ENCODE measurements at regions not wholly inside any gene's neighbourhood (a gene's known extent, or its start where the extent isn't known, plus 50 kb on each side); places are given as distances from the start of the nearest gene placed in this dataset.

- no peak overlapping the region for H3K4me3 ChIP-seq (ENCODE audit: low read length)
- H3K9ac ChIP-seq (ENCODE audit: low read length), result no peak overlapping the region
- H3K9me3 ChIP-seq (ENCODE audit: control insufficient read depth, low read length), result peaks cover 10% of the 10 kb centered on the region
- H3K36me3 ChIP-seq (ENCODE audit: control insufficient read depth, insufficient read depth, low read length, severe bottlenecking), result no peaks in the 10 kb centered on the region
- peaks cover 43% of the 10 kb centered on the region for H3K27me3 ChIP-seq (replicated peaks; ENCODE audit: control insufficient read depth, insufficient read depth, low read length)
- no peak for DNase-seq (ENCODE audit: low read depth)
- H3K4me1 ChIP-seq (ENCODE audit: control insufficient read depth, insufficient read depth, low read length), result no peaks in the 10 kb centered on the region
These were observed 149.2 kb upstream of the RAI2 start for GRCh38 chrX:18010253-18010652.

- no peak overlapping the region for H3K4me3 ChIP-seq (ENCODE audit: low read length)
- DNase-seq (ENCODE audit: low read depth), result no peak
- no peaks in the 10 kb centered on the region for H3K4me1 ChIP-seq (ENCODE audit: control insufficient read depth, insufficient read depth, low read length)
- H3K27me3 ChIP-seq (replicated peaks; ENCODE audit: control insufficient read depth, insufficient read depth, low read length), result peaks cover 50% of the 10 kb centered on the region
- no peaks in the 10 kb centered on the region for H3K9me3 ChIP-seq (ENCODE audit: control insufficient read depth, low read length)
- H3K9ac ChIP-seq (ENCODE audit: low read length), result no peak overlapping the region
- H3K36me3 ChIP-seq (ENCODE audit: control insufficient read depth, insufficient read depth, low read length, severe bottlenecking), result no peaks in the 10 kb centered on the region
These were observed 142.8 kb upstream of the RAI2 start for GRCh38 chrX:18003876-18004275.

GRCh38 chrX:18002791-18003190, 141.7 kb upstream of the RAI2 start:
- Histone ChIP-seq H3K9me3 (ENCODE audit: control insufficient read depth, low read length) (no peaks in the 10 kb centered on the region), H3K27me3 (replicated peaks; ENCODE audit: control insufficient read depth, insufficient read depth, low read length) (peaks cover 44% of the 10 kb centered on the region), H3K36me3 (ENCODE audit: control insufficient read depth, insufficient read depth, low read length, severe bottlenecking) (no peaks in the 10 kb centered on the region), H3K9ac (ENCODE audit: low read length) (no peak overlapping the region), H3K4me3 (ENCODE audit: low read length) (no peak overlapping the region), H3K4me1 (ENCODE audit: control insufficient read depth, insufficient read depth, low read length) (no peaks in the 10 kb centered on the region)
- DNase-seq (ENCODE audit: low read depth), result no peak

- Histone ChIP-seq H3K4me3 (ENCODE audit: low read length) (no peak overlapping the region), H3K27me3 (replicated peaks; ENCODE audit: control insufficient read depth, insufficient read depth, low read length) (peaks cover 34% of the 10 kb centered on the region), H3K9ac (ENCODE audit: low read length) (no peak overlapping the region), H3K9me3 (ENCODE audit: control insufficient read depth, low read length) (no peaks in the 10 kb centered on the region), H3K4me1 (ENCODE audit: control insufficient read depth, insufficient read depth, low read length) (no peaks in the 10 kb centered on the region), H3K36me3 (ENCODE audit: control insufficient read depth, insufficient read depth, low read length, severe bottlenecking) (no peaks in the 10 kb centered on the region)
- no peak for DNase-seq (ENCODE audit: low read depth)
These were observed 133.3 kb upstream of the RAI2 start for GRCh38 chrX:17994429-17994828.

- Histone ChIP-seq H3K9ac (ENCODE audit: low read length) (no peak overlapping the region), H3K27me3 (replicated peaks; ENCODE audit: control insufficient read depth, insufficient read depth, low read length) (peaks cover 40% of the 10 kb centered on the region), H3K4me3 (ENCODE audit: low read length) (no peak overlapping the region), H3K36me3 (ENCODE audit: control insufficient read depth, insufficient read depth, low read length, severe bottlenecking) (no peaks in the 10 kb centered on the region), H3K4me1 (ENCODE audit: control insufficient read depth, insufficient read depth, low read length) (no peaks in the 10 kb centered on the region), H3K9me3 (ENCODE audit: control insufficient read depth, low read length) (no peaks in the 10 kb centered on the region)
- no peak for DNase-seq (ENCODE audit: low read depth)
These were observed 132.0 kb upstream of the RAI2 start for GRCh38 chrX:17993062-17993461.

- DNase-seq (ENCODE audit: low read depth), result no peak
- no peaks in the 10 kb centered on the region for H3K9me3 ChIP-seq (ENCODE audit: control insufficient read depth, low read length)
- H3K36me3 ChIP-seq (ENCODE audit: control insufficient read depth, insufficient read depth, low read length, severe bottlenecking), result no peaks in the 10 kb centered on the region
- no peak overlapping the region for H3K9ac ChIP-seq (ENCODE audit: low read length)
- no peak overlapping the region for H3K4me3 ChIP-seq (ENCODE audit: low read length)
- peaks cover 52% of the 10 kb centered on the region for H3K27me3 ChIP-seq (replicated peaks; ENCODE audit: control insufficient read depth, insufficient read depth, low read length)
- H3K4me1 ChIP-seq (ENCODE audit: control insufficient read depth, insufficient read depth, low read length), result no peaks in the 10 kb centered on the region
These were observed 129.4 kb upstream of the RAI2 start for GRCh38 chrX:17990532-17990931.

- Histone ChIP-seq H3K4me3 (ENCODE audit: low read length) (no peak overlapping the region), H3K9ac (ENCODE audit: low read length) (no peak overlapping the region), H3K9me3 (ENCODE audit: control insufficient read depth, low read length) (peaks cover 6% of the 10 kb centered on the region), H3K4me1 (ENCODE audit: control insufficient read depth, insufficient read depth, low read length) (no peaks in the 10 kb centered on the region), H3K36me3 (ENCODE audit: control insufficient read depth, insufficient read depth, low read length, severe bottlenecking) (no peaks in the 10 kb centered on the region), H3K27me3 (replicated peaks; ENCODE audit: control insufficient read depth, insufficient read depth, low read length) (peaks cover 41% of the 10 kb centered on the region)
- DNase-seq (ENCODE audit: low read depth), result no peak
These were observed 126.7 kb upstream of the RAI2 start for GRCh38 chrX:17987783-17988182.

- DNase-seq (ENCODE audit: low read depth), result no peak
- Histone ChIP-seq H3K27me3 (replicated peaks; ENCODE audit: control insufficient read depth, insufficient read depth, low read length) (peaks cover 46% of the 10 kb centered on the region), H3K9me3 (ENCODE audit: control insufficient read depth, low read length) (peaks cover 13% of the 10 kb centered on the region), H3K9ac (ENCODE audit: low read length) (no peak overlapping the region), H3K4me3 (ENCODE audit: low read length) (no peak overlapping the region), H3K4me1 (ENCODE audit: control insufficient read depth, insufficient read depth, low read length) (no peaks in the 10 kb centered on the region), H3K36me3 (ENCODE audit: control insufficient read depth, insufficient read depth, low read length, severe bottlenecking) (no peaks in the 10 kb centered on the region)
These were observed 125.9 kb upstream of the RAI2 start for GRCh38 chrX:17986977-17987376.

- no peak for DNase-seq (ENCODE audit: low read depth)
- Histone ChIP-seq H3K4me3 (ENCODE audit: low read length) (no peak overlapping the region), H3K4me1 (ENCODE audit: control insufficient read depth, insufficient read depth, low read length) (no peaks in the 10 kb centered on the region), H3K9me3 (ENCODE audit: control insufficient read depth, low read length) (peaks cover 18% of the 10 kb centered on the region), H3K9ac (ENCODE audit: low read length) (no peak overlapping the region), H3K36me3 (ENCODE audit: control insufficient read depth, insufficient read depth, low read length, severe bottlenecking) (no peaks in the 10 kb centered on the region), H3K27me3 (replicated peaks; ENCODE audit: control insufficient read depth, insufficient read depth, low read length) (peaks cover 44% of the 10 kb centered on the region)
These were observed 125.3 kb upstream of the RAI2 start for GRCh38 chrX:17986440-17986839.

GRCh38 chrX:17984415-17984814, 123.3 kb upstream of the RAI2 start:
- peaks cover 20% of the 10 kb centered on the region for H3K9me3 ChIP-seq (ENCODE audit: control insufficient read depth, low read length)
- no peaks in the 10 kb centered on the region for H3K36me3 ChIP-seq (ENCODE audit: control insufficient read depth, insufficient read depth, low read length, severe bottlenecking)
- peaks cover 36% of the 10 kb centered on the region for H3K27me3 ChIP-seq (replicated peaks; ENCODE audit: control insufficient read depth, insufficient read depth, low read length)
- no peak overlapping the region for H3K4me3 ChIP-seq (ENCODE audit: low read length)
- H3K9ac ChIP-seq (ENCODE audit: low read length), result no peak overlapping the region
- no peak for DNase-seq (ENCODE audit: low read depth)
- H3K4me1 ChIP-seq (ENCODE audit: control insufficient read depth, insufficient read depth, low read length), result no peaks in the 10 kb centered on the region

- DNase-seq (ENCODE audit: low read depth), result no peak
- H3K36me3 ChIP-seq (ENCODE audit: control insufficient read depth, insufficient read depth, low read length, severe bottlenecking), result no peaks in the 10 kb centered on the region
- peaks cover 33% of the 10 kb centered on the region for H3K27me3 ChIP-seq (replicated peaks; ENCODE audit: control insufficient read depth, insufficient read depth, low read length)
- H3K9me3 ChIP-seq (ENCODE audit: control insufficient read depth, low read length), result peaks cover 20% of the 10 kb centered on the region
- no peak overlapping the region for H3K4me3 ChIP-seq (ENCODE audit: low read length)
- H3K9ac ChIP-seq (ENCODE audit: low read length), result no peak overlapping the region
- no peaks in the 10 kb centered on the region for H3K4me1 ChIP-seq (ENCODE audit: control insufficient read depth, insufficient read depth, low read length)
These were observed 122.3 kb upstream of the RAI2 start for GRCh38 chrX:17983389-17983788.

GRCh38 chrX:17977696-17978095, 116.6 kb upstream of the RAI2 start:
- H3K4me3 ChIP-seq (ENCODE audit: low read length), result no peak overlapping the region
- no peaks in the 10 kb centered on the region for H3K36me3 ChIP-seq (ENCODE audit: control insufficient read depth, insufficient read depth, low read length, severe bottlenecking)
- no peak for DNase-seq (ENCODE audit: low read depth)
- H3K9ac ChIP-seq (ENCODE audit: low read length), result no peak overlapping the region
- peaks cover 36% of the 10 kb centered on the region for H3K27me3 ChIP-seq (replicated peaks; ENCODE audit: control insufficient read depth, insufficient read depth, low read length)
- H3K9me3 ChIP-seq (ENCODE audit: control insufficient read depth, low read length), result peaks cover 16% of the 10 kb centered on the region
- H3K4me1 ChIP-seq (ENCODE audit: control insufficient read depth, insufficient read depth, low read length), result no peaks in the 10 kb centered on the region
